ENCODE measurements at regions not wholly inside any gene's neighbourhood (a gene's known extent, or its start where the extent isn't known, plus 50 kb on each side); places are given as distances from the start of the nearest gene placed in this dataset.

GRCh38 chr13:73177916-73178565 lies 119.2 kb downstream of the KLF5 start:
- TF ChIP-seq CTCF (IDR thresholded peaks at IDR 0.05), result no peak
- no peaks in the 10 kb centered on the region for H3K4me1 ChIP-seq
- no peak overlapping the region for H3K27ac ChIP-seq
- no peak for DNase-seq (ENCODE audit: low spot score)
- no peaks in the 10 kb centered on the region for H3K36me3 ChIP-seq
- no peaks in the 10 kb centered on the region for H3K27me3 ChIP-seq
- H3K9me3 ChIP-seq, result no peaks in the 10 kb centered on the region
- H3K4me3 ChIP-seq, result no peak overlapping the region

GRCh38 chr13:73177017-73177416 lies 118.2 kb downstream of the KLF5 start:
- TF ChIP-seq CTCF (IDR thresholded peaks at IDR 0.05), result no peak
- DNase-seq (ENCODE audit: low spot score), result no peak
- Histone ChIP-seq H3K36me3 (no peaks in the 10 kb centered on the region), H3K27me3 (no peaks in the 10 kb centered on the region), H3K9me3 (no peaks in the 10 kb centered on the region), H3K4me1 (no peaks in the 10 kb centered on the region), H3K27ac (no peak overlapping the region), H3K4me3 (no peak overlapping the region)

GRCh38 chr13:73174521-73175010 lies 115.8 kb downstream of the KLF5 start:
- no peak for TF ChIP-seq CTCF (IDR thresholded peaks at IDR 0.05)
- H3K9me3 ChIP-seq, result no peaks in the 10 kb centered on the region
- no peak overlapping the region for H3K4me3 ChIP-seq

GRCh38 chr13:73173279-73173811 lies 114.5 kb downstream of the KLF5 start:
- no peaks in the 10 kb centered on the region for H3K9me3 ChIP-seq
- H3K27ac ChIP-seq, result no peak overlapping the region
- no peaks in the 10 kb centered on the region for H3K27me3 ChIP-seq
- H3K36me3 ChIP-seq, result no peaks in the 10 kb centered on the region
- TF ChIP-seq CTCF (IDR thresholded peaks at IDR 0.05), result no peak
- DNase-seq (ENCODE audit: low spot score), result no peak
- H3K4me3 ChIP-seq, result no peak overlapping the region
- no peaks in the 10 kb centered on the region for H3K4me1 ChIP-seq

More at GRCh38 chr13:73174521-73175010, 115.8 kb downstream of the KLF5 start:
- Histone ChIP-seq H3K4me1 (no peaks in the 10 kb centered on the region), H3K27ac (no peak overlapping the region), H3K27me3 (no peaks in the 10 kb centered on the region), H3K36me3 (no peaks in the 10 kb centered on the region)
- DNase-seq (ENCODE audit: low spot score), result no peak

GRCh38 chr13:73171926-73172325 lies 113.1 kb downstream of the KLF5 start:
- H3K9me3 ChIP-seq, result no peaks in the 10 kb centered on the region
- TF ChIP-seq CTCF (IDR thresholded peaks at IDR 0.05), result no peak
- H3K27me3 ChIP-seq, result no peaks in the 10 kb centered on the region
- H3K4me1 ChIP-seq, result no peaks in the 10 kb centered on the region
- no peak overlapping the region for H3K4me3 ChIP-seq
- no peak for DNase-seq (ENCODE audit: low spot score)
- no peaks in the 10 kb centered on the region for H3K36me3 ChIP-seq
- no peak overlapping the region for H3K27ac ChIP-seq

- no peaks in the 10 kb centered on the region for H3K4me1 ChIP-seq
- H3K36me3 ChIP-seq, result no peaks in the 10 kb centered on the region
- no peaks in the 10 kb centered on the region for H3K9me3 ChIP-seq
- H3K4me3 ChIP-seq, result no peak overlapping the region
- no peak overlapping the region for H3K27ac ChIP-seq
- no peaks in the 10 kb centered on the region for H3K27me3 ChIP-seq
- no peak for DNase-seq (ENCODE audit: low spot score)
- TF ChIP-seq CTCF (IDR thresholded peaks at IDR 0.05), result no peak
These were observed 112.5 kb downstream of the KLF5 start for GRCh38 chr13:73171271-73171682.

All from right atrium auricular region (tissue), 2 donors.